HG03066 (cell line): ENCODE measurements at regions not wholly inside any gene's neighbourhood (a gene's known extent, or its start where the extent isn't known, plus 50 kb on each side); places are given as distances from the start of the nearest gene placed in this dataset.
A peak's percentile ranks its signal among the peaks of the same experiment; 100 is the strongest.
"Not testable (repeated sequence)": the region's sequence is repeated elsewhere in the genome, so short reads cannot be mapped to it uniquely, and the experiment has no call there.

Source experiments
- ATAC-seq: cut with Tn5 transposase; IDR thresholded peaks from one replicate; pipeline ENCODE4 v1.9.1; 2021; ENCODE audit warnings: low read depth; ENCODE audit not compliant: unreplicated experiment

DNA sequence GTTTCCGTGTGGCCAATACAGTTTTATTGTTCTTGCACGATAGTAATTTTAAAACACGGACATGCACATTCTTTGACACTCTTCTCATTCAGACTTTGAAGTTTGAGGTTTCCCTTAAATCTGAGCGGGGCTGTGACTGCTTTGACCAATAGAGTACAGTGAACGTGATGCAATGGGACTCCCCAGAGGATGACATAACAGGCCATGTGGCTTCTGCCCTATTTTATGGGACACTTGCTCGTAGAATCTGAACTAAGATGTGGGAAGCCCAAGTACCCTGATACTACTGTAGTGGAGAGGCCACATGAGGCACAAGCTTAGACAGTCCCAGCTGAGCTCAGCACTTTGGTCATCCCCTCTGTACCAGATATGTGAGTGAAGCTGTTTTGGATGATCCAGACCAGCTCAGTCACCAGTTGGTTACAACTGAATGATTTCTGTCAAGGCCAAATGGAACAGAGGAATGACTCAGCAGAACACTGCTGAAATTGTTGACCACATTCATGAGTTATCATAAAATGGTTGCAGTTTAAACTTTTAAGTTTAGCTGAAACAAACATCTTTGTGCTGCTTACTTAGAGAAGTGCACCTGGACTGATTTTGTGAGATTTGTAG is 279.4 kb downstream of the RFPL4B start:
- ATAC-seq, result peak; percentile 58

- no peak for ATAC-seq
Observed at GRCh38 chr6:112634376-112634775, 287.2 kb downstream of the RFPL4B start.

DNA sequence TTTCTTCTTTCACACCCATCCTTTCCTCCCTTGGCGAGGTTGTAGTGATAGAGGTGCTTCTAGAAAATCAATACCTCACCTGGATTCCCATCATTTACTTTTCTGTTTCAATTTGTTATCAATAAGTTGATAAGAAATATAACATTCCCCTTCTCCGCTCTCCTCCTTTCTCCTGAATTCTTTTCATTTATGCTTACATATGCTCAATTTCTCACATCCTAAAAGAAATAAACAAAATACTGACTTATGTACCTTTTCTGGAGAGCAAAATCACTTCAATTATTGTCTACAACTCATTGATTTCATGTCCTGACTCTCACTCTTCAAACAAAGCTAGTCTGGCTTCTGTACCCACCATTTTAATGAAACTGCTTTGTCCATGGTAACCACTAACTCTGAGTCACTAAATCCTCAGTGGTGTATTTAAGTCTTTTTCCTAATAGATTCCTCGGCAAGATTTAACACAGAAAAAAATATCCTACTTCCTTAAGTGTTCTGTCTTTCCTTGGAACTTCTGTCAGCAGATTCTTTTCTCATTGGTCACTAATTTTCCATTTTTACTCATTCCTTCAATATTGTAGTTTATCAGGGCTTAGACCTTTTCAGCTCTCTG is 289.6 kb downstream of the RFPL4B start:
- ATAC-seq, result no peak

- ATAC-seq, result no peak
Observed at GRCh38 chr6:112639391-112639831, 292.3 kb downstream of the RFPL4B start.

DNA sequence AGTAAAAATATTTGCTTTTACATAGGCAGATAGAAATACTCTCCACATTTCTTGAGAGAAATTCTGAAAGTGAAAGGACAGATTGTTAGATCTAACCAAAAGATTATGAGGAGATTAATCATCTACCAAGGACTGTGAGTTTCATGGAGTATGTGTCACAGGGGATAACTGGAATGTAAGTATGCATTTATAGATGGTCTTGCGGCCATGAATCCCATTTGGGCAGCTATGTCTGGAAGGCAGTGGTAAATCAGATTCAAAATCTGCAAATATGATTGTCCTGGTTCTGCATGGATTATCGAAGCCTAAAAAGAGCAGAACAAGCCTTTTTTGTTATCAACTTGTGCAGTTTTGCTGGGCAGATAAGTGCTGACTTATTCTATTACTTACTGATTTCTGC is 293.8 kb downstream of the RFPL4B start:
- ATAC-seq, result no peak

GRCh38 chr6:112649853-112650252 is 302.7 kb downstream of the RFPL4B start:
- no peak for ATAC-seq

DNA sequence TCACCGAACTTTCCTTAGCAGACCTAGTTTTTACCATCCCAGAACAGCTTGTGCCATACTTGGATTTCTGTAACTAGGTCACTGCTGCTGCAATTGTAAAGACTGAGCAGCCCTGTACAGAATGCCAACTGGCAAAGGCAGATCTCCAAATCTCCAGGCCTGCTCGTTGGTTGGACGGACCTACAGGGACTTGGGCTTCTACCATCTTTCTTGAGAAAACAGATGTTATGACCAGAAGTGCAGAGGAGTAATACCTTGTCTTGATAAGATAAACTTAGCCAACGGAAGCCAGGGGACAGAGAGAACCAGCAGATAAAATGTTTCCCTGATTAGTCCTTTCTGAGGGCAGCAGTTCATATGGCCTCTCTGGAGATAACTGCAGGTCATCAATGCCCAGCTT is 304.1 kb downstream of the RFPL4B start:
- no peak for ATAC-seq

GRCh38 chr6:112659912-112660311 is 312.8 kb downstream of the RFPL4B start:
- no peak for ATAC-seq

GRCh38 chr6:112660626-112661025 is 313.5 kb downstream of the RFPL4B start:
- no peak for ATAC-seq

DNA sequence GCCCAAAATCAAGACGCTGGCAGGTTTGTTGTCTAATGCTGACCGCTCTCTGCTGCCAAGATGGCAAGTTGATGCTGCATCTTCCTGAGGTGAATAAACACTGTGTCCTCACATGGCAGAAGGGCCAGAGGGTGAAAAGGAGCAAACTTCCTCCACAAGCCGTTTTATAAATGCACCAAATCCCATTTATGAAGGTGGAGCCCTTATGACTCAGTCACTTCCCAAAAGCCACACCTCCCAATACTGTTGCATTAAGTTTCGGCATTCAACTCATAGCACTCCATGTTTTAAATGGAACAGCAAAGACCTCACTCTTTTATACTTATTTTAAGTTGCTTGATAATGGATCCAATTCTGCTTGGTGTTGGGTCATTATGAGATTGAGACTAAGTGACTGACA is 316.6 kb downstream of the RFPL4B start:
- ATAC-seq, result no peak

GRCh38 chr6:112665114-112665513 is 318.0 kb downstream of the RFPL4B start:
- no peak for ATAC-seq

DNA sequence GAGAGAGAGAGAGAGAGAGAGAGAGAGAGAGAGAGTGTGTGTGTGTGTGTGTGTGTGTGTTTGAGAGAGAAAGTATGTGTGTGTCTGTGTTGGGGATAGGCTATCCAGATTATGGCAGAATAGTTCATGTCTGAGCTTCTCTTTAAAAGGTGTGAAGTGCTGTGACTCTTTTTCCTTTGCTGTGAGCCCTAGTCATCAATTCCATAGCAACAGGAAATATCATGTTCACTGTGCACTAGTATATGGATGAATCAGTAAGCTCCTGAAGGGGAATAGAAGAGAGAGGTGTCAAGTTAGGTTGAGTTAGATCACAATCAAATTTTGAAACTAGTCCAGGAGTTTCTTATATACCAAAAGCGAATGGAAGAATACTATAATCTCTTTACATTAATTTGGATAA is 318.7 kb downstream of the RFPL4B start:
- no peak for ATAC-seq

GRCh38 chr6:112667427-112667826 is 320.3 kb downstream of the RFPL4B start:
- ATAC-seq, result no peak

DNA sequence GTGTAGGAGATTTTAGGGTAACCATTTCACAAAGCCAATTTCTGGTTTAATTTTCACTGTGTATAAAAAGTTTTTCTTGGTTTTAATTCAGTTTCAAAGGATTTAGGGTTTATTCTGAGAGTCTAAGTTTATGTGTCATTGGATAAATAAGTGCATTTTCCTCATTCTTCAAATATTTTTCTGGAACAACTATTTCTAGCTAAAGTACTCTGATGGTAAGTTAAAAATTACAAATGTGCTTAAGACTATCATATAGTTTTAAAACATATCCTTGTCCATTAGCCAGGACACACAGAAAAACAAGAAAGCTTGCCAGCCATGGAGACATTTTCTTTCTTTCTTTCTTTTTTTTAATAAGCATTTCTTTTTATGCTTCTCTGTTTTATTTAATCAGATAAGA is 333.0 kb downstream of the RFPL4B start:
- ATAC-seq, result no peak

- no peak for ATAC-seq
Observed at GRCh38 chr6:112682071-112682470, 334.9 kb downstream of the RFPL4B start.

DNA sequence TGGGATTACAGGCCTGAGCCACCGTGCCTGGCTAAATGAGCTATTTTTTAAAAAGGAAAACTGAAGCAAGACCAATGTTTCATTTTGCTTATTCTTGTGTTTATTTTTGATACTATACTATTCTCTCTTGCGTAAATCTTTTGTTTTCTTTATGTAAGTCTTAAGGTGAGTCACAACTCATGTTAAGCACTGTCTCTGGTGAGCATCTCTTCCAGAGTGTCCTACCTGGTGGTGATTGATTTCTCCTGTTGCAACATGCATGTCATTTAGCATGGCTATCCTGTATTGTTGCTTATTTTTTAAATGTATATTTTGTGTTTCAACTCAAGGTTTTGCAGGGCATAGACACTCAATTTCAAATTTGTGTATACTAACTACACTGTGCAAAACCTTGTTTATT is 336.0 kb downstream of the RFPL4B start:
- ATAC-seq, result no peak

- ATAC-seq, result no peak
Observed at GRCh38 chr6:112683926-112684325, 336.8 kb downstream of the RFPL4B start.

GRCh38 chr6:112685521-112686220 is 338.5 kb downstream of the RFPL4B start:
- ATAC-seq, result not testable (repeated sequence)

DNA sequence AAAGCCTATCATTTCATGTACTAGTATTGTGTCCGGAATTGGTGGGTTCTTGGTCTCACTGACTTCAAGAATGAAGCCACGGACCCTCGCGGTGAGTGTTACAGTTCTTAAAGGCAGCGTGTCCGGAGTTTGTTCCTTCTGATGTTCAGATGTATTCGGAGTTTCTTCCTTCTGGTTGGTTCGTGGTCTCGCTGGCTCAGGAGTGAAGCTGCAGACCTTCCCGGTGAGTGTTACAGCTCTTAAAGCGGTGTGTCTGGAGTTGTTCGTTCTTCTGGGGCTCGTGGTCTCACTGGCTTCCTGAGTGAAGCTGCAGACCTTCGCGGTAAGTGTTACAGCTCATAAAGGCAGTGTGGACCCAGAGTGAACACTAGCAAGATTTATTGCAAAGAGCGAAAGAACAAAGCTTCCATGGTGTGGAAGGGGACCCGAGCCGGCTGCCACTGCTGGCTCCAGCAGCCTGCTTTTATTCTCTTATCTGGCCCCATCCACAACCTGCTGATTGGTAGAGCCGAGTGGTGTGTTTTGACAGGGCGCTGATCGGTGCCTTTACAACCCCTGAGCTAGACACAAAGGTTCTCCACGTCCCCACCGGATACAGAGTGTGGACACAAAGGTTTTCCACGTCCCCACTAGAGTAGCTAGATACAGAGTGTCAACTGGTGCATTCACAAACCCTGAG is 341.5 kb downstream of the RFPL4B start:
- not testable (repeated sequence) for ATAC-seq

GRCh38 chr6:112689183-112689858 is 342.2 kb downstream of the RFPL4B start:
- not testable (repeated sequence) for ATAC-seq
